HEK293 (cell line): ENCODE measurements at regions not wholly inside any gene's neighbourhood (a gene's known extent, or its start where the extent isn't known, plus 50 kb on each side); places are given as distances from the start of the nearest gene placed in this dataset.

Experiments
- CTCF ChIA-PET: fragments of 350-600 bp; formaldehyde crosslinking; extraction: SDS; loops from one replicate; lab custom pipeline; 2021; ENCODE audit warnings: antibody characterized with exemption; lab: Yijun Ruan, JAX
- POLR2A ChIA-PET: fragments of 300-600 bp; formaldehyde crosslinking; extraction: SDS; loops from one replicate; lab custom pipeline; 2020; ENCODE audit warnings: antibody characterized with exemption, inconsistent platforms; lab: Yijun Ruan, JAX
- H3K27ac ChIP-seq: fragments of 200-500 bp; sonication (Bioruptor generic); 2 replicates; pipeline ENCODE4 v1.5.1; 2014; ENCODE audit warnings: low read depth, low read length, control low read depth, inconsistent platforms; ENCODE audit errors: extremely low read depth
- H3K36me3 ChIP-seq, 2 experiments: fragments of 200-500 bp in 1 of 2; sonication (Bioruptor generic) in 1 of 2; 1 replicate in 1 of 2; 2 replicates in 1 of 2; pipeline ENCODE4 v1.5.1; 2014 to 2017; ENCODE audit warnings: inconsistent platforms in 2 of 2, low read length in 2 of 2; ENCODE audit not compliant: control insufficient read depth in 2 of 2, insufficient read depth in 1 of 2
- H3K4me1 ChIP-seq: fragments of 200-500 bp; sonication (Bioruptor generic); 2 replicates; pipeline ENCODE4 v1.5.1; 2014; ENCODE audit warnings: mild to moderate bottlenecking, low read length, inconsistent platforms; ENCODE audit not compliant: control insufficient read depth, insufficient read depth
- H3K4me3 ChIP-seq: 2 replicates; pipeline ENCODE4 v1.5.1; 2011; ENCODE audit warnings: low read depth, mild to moderate bottlenecking, control low read depth, low read length, moderate library complexity
- H3K9me3 ChIP-seq: fragments of 200-500 bp; sonication (Bioruptor generic); 2 replicates; pipeline ENCODE4 v1.5.1; 2014; ENCODE audit warnings: low read depth, low read length, inconsistent platforms; ENCODE audit not compliant: control insufficient read depth, insufficient read depth
- AEBP2 ChIP-seq: fragments of 450-650 bp; formaldehyde crosslinking; IDR thresholded peaks from 2 replicates; pipeline ENCODE4 v1.5.1; 2016; ENCODE audit warnings: missing biosample characterization, missing genetic modification characterization, borderline replicate concordance
- HOXC10 ChIP-seq: sonication (generic); formaldehyde crosslinking; IDR thresholded peaks from 2 replicates; pipeline ENCODE4 v1.8.1; 2023; ENCODE audit warnings: mild to moderate bottlenecking, missing genetic modification reagents
- OVOL3 ChIP-seq: fragments of 450-650 bp; formaldehyde crosslinking; IDR thresholded peaks from 2 replicates; pipeline ENCODE4 v1.5.1; 2016; ENCODE audit warnings: missing biosample characterization, missing genetic modification characterization
- TRIM28 ChIP-seq: IDR thresholded peaks from 2 replicates; pipeline ENCODE4 v1.6.1; 2011; ENCODE audit warnings: low read length, control low read depth, borderline replicate concordance
- WT1 ChIP-seq: fragments of 450-650 bp; formaldehyde crosslinking; IDR thresholded peaks from 2 replicates; pipeline ENCODE4 v1.5.1; 2016; ENCODE audit warnings: missing biosample characterization, missing genetic modification characterization
- YY1 ChIP-seq: fragments of 450-650 bp; formaldehyde crosslinking; IDR thresholded peaks from 2 replicates; pipeline ENCODE4 v1.5.1; 2018; ENCODE audit warnings: missing biosample characterization, missing genetic modification characterization
- ZBTB17 ChIP-seq: fragments of 450-650 bp; formaldehyde crosslinking; IDR thresholded peaks from 2 replicates; pipeline ENCODE4 v1.5.1; 2016; ENCODE audit warnings: missing biosample characterization, missing genetic modification characterization
- ZNF112 ChIP-seq: fragments of 450-650 bp; formaldehyde crosslinking; IDR thresholded peaks from 2 replicates; pipeline ENCODE4 v1.5.0; 2017; ENCODE audit warnings: missing biosample characterization, missing genetic modification characterization
- ZNF302 ChIP-seq: fragments of 450-650 bp; formaldehyde crosslinking; IDR thresholded peaks from 2 replicates; pipeline ENCODE4 v1.5.1; 2016; ENCODE audit warnings: missing biosample characterization, missing genetic modification characterization, low read depth
- ZNF335 ChIP-seq: fragments of 450-650 bp; formaldehyde crosslinking; conservative IDR thresholded peaks from 2 replicates; pipeline ENCODE4 v1.5.1; 2016; ENCODE audit warnings: missing biosample characterization, missing genetic modification characterization
- ZNF341 ChIP-seq: fragments of 450-650 bp; formaldehyde crosslinking; IDR thresholded peaks from 2 replicates; pipeline ENCODE4; 2016; ENCODE audit warnings: low read depth, missing biosample characterization, missing genetic modification characterization
- ZNF426 ChIP-seq: fragments of 450-650 bp; formaldehyde crosslinking; IDR thresholded peaks from 2 replicates; pipeline ENCODE4 v1.5.1; 2017; ENCODE audit warnings: missing biosample characterization, missing genetic modification characterization, mild to moderate bottlenecking, inconsistent platforms, moderate library complexity
- ZNF549 ChIP-seq: fragments of 450-650 bp; IDR thresholded peaks from 2 replicates; pipeline ENCODE4 v1.5.1; 2018; ENCODE audit warnings: missing biosample characterization, missing genetic modification characterization, mild to moderate bottlenecking, inconsistent platforms, moderate library complexity
- ZNF596 ChIP-seq: fragments of 450-650 bp; IDR thresholded peaks from 2 replicates; pipeline ENCODE4 v1.5.0; 2018; ENCODE audit warnings: missing biosample characterization, mild to moderate bottlenecking, missing genetic modification characterization, moderate library complexity
- ZNF624 ChIP-seq: fragments of 450-650 bp; formaldehyde crosslinking; IDR thresholded peaks from 2 replicates; pipeline ENCODE4 v1.5.1; 2017; ENCODE audit warnings: missing biosample characterization, missing genetic modification characterization
- ZNF707 ChIP-seq: fragments of 450-650 bp; formaldehyde crosslinking; IDR thresholded peaks from 2 replicates; pipeline ENCODE4 v1.5.1; 2016; ENCODE audit warnings: missing biosample characterization, missing genetic modification characterization
- TF ChIP-seq, protein P1 (sequence below): fragments of 450-650 bp; formaldehyde crosslinking; conservative IDR thresholded peaks from 2 replicates; pipeline ENCODE4 v1.5.1; 2016; ENCODE audit warnings: low read depth, missing biosample characterization, missing genetic modification characterization

DNA sequence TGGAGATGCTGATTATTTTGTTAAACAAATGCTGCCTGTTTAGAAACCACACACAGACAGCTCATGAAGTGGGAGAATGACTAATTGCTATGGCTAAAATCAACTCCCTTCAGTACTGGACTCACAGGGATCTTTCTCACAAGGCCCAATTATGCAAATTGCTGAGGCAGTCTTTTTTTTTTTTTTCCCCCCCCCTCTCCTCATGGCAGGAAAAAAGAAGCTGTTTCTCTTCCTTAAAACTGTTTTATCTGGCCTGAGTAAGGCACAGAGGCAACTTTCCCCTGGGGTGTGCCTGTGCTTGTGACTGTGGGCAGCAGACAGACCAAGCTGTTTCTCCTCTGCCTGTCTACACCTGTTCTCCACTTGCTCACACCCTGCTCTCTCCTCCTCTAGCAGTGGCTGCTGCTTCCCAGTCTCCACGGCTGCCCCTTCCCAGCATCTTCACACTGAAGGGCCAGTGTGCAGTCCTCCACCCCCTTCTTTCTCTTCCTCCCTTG lies 65.4 kb upstream of the STEAP1B start:
- Histone ChIP-seq H3K9me3 (no peaks in the 10 kb centered on the region), H3K27ac (no peak overlapping the region), H3K4me1 (peaks cover 19% of the 10 kb centered on the region), H3K4me3 (no peak overlapping the region), H3K36me3 (no peaks in the 10 kb centered on the region)
- ChIA-PET POLR2A (interaction anchor here (0.6 to 0.7 kb wide), 2 partner anchors 19 to 277 kb away, joined by 3 to 4 read pairs; no protein-coding TSS in a partner anchor), CTCF (interaction anchor here (0.5 to 9.5 kb wide), 4 partner anchors 52 to 490 kb away, joined by 3 to 149 read pairs (median 6); partner anchors contain the start of gene IL6)
- TF ChIP-seq ZNF112 (tag by site-specific recombination) (no peak), WT1 (tag by site-specific recombination) (0 out of 2 replicates have a peak, but pooled peaks have one; percentile 14), ZNF335 (tag by site-specific recombination) (0 out of 2 replicates have a peak, but pooled peaks have one; percentile 12)
- TF ChIP-seq, protein P1, sequence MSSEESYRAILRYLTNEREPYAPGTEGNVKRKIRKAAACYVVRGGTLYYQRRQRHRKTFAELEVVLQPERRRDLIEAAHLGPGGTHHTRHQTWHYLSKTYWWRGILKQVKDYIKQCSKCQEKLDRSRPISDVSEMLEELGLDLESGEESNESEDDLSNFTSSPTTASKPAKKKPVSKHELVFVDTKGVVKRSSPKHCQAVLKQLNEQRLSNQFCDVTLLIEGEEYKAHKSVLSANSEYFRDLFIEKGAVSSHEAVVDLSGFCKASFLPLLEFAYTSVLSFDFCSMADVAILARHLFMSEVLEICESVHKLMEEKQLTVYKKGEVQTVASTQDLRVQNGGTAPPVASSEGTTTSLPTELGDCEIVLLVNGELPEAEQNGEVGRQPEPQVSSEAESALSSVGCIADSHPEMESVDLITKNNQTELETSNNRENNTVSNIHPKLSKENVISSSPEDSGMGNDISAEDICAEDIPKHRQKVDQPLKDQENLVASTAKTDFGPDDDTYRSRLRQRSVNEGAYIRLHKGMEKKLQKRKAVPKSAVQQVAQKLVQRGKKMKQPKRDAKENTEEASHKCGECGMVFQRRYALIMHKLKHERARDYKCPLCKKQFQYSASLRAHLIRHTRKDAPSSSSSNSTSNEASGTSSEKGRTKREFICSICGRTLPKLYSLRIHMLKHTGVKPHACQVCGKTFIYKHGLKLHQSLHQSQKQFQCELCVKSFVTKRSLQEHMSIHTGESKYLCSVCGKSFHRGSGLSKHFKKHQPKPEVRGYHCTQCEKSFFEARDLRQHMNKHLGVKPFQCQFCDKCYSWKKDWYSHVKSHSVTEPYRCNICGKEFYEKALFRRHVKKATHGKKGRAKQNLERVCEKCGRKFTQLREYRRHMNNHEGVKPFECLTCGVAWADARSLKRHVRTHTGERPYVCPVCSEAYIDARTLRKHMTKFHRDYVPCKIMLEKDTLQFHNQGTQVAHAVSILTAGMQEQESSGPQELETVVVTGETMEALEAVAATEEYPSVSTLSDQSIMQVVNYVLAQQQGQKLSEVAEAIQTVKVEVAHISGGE: no peak

GRCh38 chr7:22564511-22565045 lies 64.6 kb upstream of the STEAP1B start:
- ChIA-PET POLR2A (no interaction called here), CTCF (interaction anchor here (0.5 to 9.5 kb wide), 4 partner anchors 53 to 491 kb away, joined by 3 to 149 read pairs (median 6); partner anchors contain the start of gene IL6)
- H3K36me3 ChIP-seq: no peaks in the 10 kb centered on the region
- H3K9me3 ChIP-seq: no peaks in the 10 kb centered on the region
- no peak for TF ChIP-seq ZNF302 (tag by site-specific recombination)
- H3K27ac ChIP-seq: no peak overlapping the region
- H3K4me3 ChIP-seq: no peak overlapping the region
- H3K4me1 ChIP-seq: peaks cover 19% of the 10 kb centered on the region

DNA sequence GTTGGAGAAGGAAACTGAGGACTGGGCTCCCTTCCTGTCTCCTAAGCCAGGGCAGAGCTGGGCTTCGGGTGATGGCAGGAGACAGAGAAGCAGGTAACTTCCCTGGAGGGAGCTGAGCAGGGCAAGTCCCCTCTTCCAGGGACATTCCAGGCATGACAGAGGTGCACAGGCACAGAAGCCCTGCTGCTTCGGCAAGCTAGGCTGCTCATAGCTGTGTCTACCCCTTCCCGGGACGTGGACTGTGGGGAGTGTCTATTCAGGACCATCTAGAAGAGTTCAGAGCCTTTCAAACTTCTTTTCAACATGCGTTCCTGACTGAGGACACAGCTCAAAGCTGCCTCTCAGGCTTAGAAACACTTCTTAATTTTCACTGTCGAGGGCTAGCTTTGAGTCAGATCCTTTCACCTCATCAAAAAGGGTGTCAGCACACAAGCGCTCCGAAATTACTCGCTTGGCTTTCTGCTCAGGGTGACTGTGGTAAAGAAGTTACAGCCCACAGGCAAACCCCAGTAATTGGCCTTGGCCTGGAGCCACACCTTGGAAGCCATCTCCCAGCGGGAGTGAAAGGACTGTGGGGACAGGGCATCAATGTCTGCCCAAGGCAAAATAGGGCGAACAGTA lies 63.7 kb upstream of the STEAP1B start:
- Histone ChIP-seq H3K27ac (no peak overlapping the region; the same call in 1 of the 2 replicates), H3K4me3 (no peak overlapping the region), H3K4me1 (peaks cover 19% of the 10 kb centered on the region), H3K36me3 (no peaks in the 10 kb centered on the region), H3K9me3 (no peaks in the 10 kb centered on the region)
- peak; percentile 36; the same call in 1 of the 2 replicates for TF ChIP-seq ZBTB17 (tag by site-specific recombination)
- TF ChIP-seq TRIM28: no peak
- ChIA-PET POLR2A (interaction anchor here (0.5 kb wide), 1 partner anchor 394 kb away, joined by 5 read pairs; no protein-coding TSS in a partner anchor), CTCF (interaction anchor here (0.6 to 9.5 kb wide), 5 partner anchors 23 to 491 kb away, joined by 3 to 149 read pairs (median 9); partner anchors contain the start of gene IL6)

DNA sequence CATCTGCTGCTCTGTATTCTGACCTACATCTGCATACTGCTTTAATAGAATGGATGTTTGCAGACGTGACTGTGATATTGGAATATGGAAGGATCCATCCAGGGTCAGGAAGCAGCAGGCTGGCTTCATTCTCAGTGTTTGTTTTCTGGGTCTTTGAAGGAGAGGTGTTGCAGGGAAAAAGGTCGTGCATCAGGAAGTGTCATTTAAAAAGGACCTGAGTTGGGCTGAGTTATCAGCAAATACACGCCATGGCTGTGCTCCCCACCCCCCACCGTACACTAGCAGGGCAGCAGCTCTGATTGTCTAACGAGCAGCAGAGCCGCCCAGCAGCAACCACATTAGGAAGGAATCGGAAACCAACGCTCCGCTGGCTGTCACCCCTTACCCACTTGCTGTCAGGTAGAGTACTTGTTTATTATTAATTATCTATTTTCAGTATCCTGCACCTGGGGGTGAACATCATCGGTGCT lies 63.1 kb upstream of the STEAP1B start:
- no peaks in the 10 kb centered on the region for H3K9me3 ChIP-seq
- no peak overlapping the region for H3K4me3 ChIP-seq
- H3K4me1 ChIP-seq: peaks cover 19% of the 10 kb centered on the region
- H3K27ac ChIP-seq: no peak overlapping the region
- CTCF ChIA-PET: interaction anchor here (0.6 to 9.5 kb wide), 7 partner anchors 20 to 523 kb away, joined by 3 to 149 read pairs (median 4); partner anchors contain the start of gene IL6
- POLR2A ChIA-PET: no interaction called here
- H3K36me3 ChIP-seq: no peaks in the 10 kb centered on the region
- TF ChIP-seq YY1 (no peak), HOXC10 (CRISPR knock-in tag) (no peak), ZNF596 (tag by site-specific recombination) (no peak), OVOL3 (no peak), ZNF426 (tag by site-specific recombination) (no peak), AEBP2 (tag by site-specific recombination) (no peak), ZNF549 (tag by site-specific recombination) (peak; percentile 55; the same call in 1 of the 2 replicates), ZNF341 (tag by site-specific recombination) (peak; percentile 74), ZNF624 (tag by site-specific recombination) (no peak), ZNF707 (no peak)
